LoVo (cell line): ENCODE measurements at regions not wholly inside any gene's neighbourhood (a gene's known extent, or its start where the extent isn't known, plus 50 kb on each side); places are given as distances from the start of the nearest gene placed in this dataset.
"Not testable (repeated sequence)": the region's sequence is repeated elsewhere in the genome, so short reads cannot be mapped to it uniquely, and the experiment has no call there.

ENCODE experiments used
- DNase-seq: peaks from one replicate; pipeline ENCODE4 v3.0.0-alpha.2; 2016; ENCODE audit warnings: low spot score

- no peak for DNase-seq
Measured at GRCh38 chr17:36845916-36846315, 91.4 kb upstream of the LHX1 start.

- no peak for DNase-seq
Measured at GRCh38 chr17:36846410-36847292, 90.6 kb upstream of the LHX1 start.

GRCh38 chr17:36848008-36848902 lies 89.0 kb upstream of the LHX1 start:
- no peak for DNase-seq

- DNase-seq = not testable (repeated sequence)
Measured at GRCh38 chr17:36849020-36849419, 88.3 kb upstream of the LHX1 start.

- DNase-seq = no peak
Measured at GRCh38 chr17:36849871-36850348, 87.4 kb upstream of the LHX1 start.

- DNase-seq = no peak
Measured at GRCh38 chr17:36850790-36851189, 86.5 kb upstream of the LHX1 start.

GRCh38 chr17:36851250-36851649 lies 86.0 kb upstream of the LHX1 start:
- peak; percentile 64 for DNase-seq

- not testable (repeated sequence) for DNase-seq
Measured at GRCh38 chr17:36852478-36852877, 84.8 kb upstream of the LHX1 start.

- DNase-seq = no peak
Measured at GRCh38 chr17:36854982-36855381, 82.3 kb upstream of the LHX1 start.

- no peak for DNase-seq
Measured at GRCh38 chr17:36855459-36855858, 81.8 kb upstream of the LHX1 start.

GRCh38 chr17:36856222-36856621 lies 81.1 kb upstream of the LHX1 start:
- no peak for DNase-seq

- DNase-seq = no peak
Measured at GRCh38 chr17:36856903-36857381, 80.3 kb upstream of the LHX1 start.

GRCh38 chr17:36857698-36858097 lies 79.6 kb upstream of the LHX1 start:
- no peak for DNase-seq

- DNase-seq = peak; percentile 28
Measured at GRCh38 chr17:36858119-36859002, 78.9 kb upstream of the LHX1 start.

GRCh38 chr17:36859003-36859300 lies 78.3 kb upstream of the LHX1 start:
- no peak for DNase-seq

GRCh38 chr17:36859706-36860105 lies 77.6 kb upstream of the LHX1 start:
- no peak for DNase-seq

GRCh38 chr17:36861531-36861930 lies 75.7 kb upstream of the LHX1 start:
- DNase-seq = no peak

- no peak for DNase-seq
Measured at GRCh38 chr17:36862116-36862920, 75.0 kb upstream of the LHX1 start.

- no peak for DNase-seq
Measured at GRCh38 chr17:36863131-36863530, 74.1 kb upstream of the LHX1 start.

- DNase-seq = no peak
Measured at GRCh38 chr17:36863676-36864612, 73.3 kb upstream of the LHX1 start.
